ENCODE measurements at regions not wholly inside any gene's neighbourhood (a gene's known extent, or its start where the extent isn't known, plus 50 kb on each side); places are given as distances from the start of the nearest gene placed in this dataset.

DNA sequence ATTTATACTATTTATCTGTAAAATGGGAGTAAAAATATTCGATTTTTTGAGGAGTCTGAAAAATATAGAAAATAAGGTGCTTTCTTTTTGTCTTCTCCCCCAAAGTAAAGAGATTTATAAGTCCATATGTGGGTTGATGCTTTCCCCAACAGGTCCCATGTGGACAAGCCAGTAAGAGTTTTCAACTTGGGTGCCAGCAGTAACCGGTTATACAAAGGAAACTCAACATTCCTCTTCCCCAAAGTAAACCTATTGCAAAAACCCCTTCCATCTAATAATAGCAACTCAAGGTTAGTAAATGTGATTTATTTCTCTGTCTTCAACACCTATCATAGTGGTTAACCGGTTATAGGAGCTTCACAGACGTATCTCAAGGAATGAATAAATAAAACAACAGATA, 1206.9 kb upstream of the SEL1L start:
- Histone ChIP-seq H3K9me3 (ENCODE audit: low read length) (no peaks in the 10 kb centered on the region), H3F3A (ENCODE audit: insufficient read depth, low read length) (no peaks in the 10 kb centered on the region), H3K9ac (ENCODE audit: low read length) (no peak overlapping the region), H3K27ac (ENCODE audit: low read depth, low read length, poor library complexity, severe bottlenecking) (no peak overlapping the region), H3K9me2 (ENCODE audit: low read depth, low read length) (no peaks in the 10 kb centered on the region), H3K27me3 (ENCODE audit: insufficient read depth, low read length) (no peaks in the 10 kb centered on the region), H2AFZ (ENCODE audit: low read length) (no peak overlapping the region), H3K79me2 (ENCODE audit: insufficient read depth, low read length) (no peaks in the 10 kb centered on the region), H3K36me3 (ENCODE audit: insufficient read depth, low read length) (no peaks in the 10 kb centered on the region), H4K20me1 (ENCODE audit: insufficient read depth, low read length) (no peaks in the 10 kb centered on the region), H3K4me3 (ENCODE audit: low read depth, low read length, poor library complexity, severe bottlenecking) (no peak overlapping the region), H3K4me2 (ENCODE audit: low read length) (no peak overlapping the region), H3K4me1 (ENCODE audit: insufficient read depth, low read length, severe bottlenecking) (no peaks in the 10 kb centered on the region)
- TF ChIP-seq, protein P1, sequence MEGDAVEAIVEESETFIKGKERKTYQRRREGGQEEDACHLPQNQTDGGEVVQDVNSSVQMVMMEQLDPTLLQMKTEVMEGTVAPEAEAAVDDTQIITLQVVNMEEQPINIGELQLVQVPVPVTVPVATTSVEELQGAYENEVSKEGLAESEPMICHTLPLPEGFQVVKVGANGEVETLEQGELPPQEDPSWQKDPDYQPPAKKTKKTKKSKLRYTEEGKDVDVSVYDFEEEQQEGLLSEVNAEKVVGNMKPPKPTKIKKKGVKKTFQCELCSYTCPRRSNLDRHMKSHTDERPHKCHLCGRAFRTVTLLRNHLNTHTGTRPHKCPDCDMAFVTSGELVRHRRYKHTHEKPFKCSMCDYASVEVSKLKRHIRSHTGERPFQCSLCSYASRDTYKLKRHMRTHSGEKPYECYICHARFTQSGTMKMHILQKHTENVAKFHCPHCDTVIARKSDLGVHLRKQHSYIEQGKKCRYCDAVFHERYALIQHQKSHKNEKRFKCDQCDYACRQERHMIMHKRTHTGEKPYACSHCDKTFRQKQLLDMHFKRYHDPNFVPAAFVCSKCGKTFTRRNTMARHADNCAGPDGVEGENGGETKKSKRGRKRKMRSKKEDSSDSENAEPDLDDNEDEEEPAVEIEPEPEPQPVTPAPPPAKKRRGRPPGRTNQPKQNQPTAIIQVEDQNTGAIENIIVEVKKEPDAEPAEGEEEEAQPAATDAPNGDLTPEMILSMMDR (IDR thresholded peaks at IDR 0.05; ENCODE audit: low read length) = no peak
- TF ChIP-seq EZH2 (IDR thresholded peaks at IDR 0.05; ENCODE audit: borderline replicate concordance, low read length) = no peak

DNA sequence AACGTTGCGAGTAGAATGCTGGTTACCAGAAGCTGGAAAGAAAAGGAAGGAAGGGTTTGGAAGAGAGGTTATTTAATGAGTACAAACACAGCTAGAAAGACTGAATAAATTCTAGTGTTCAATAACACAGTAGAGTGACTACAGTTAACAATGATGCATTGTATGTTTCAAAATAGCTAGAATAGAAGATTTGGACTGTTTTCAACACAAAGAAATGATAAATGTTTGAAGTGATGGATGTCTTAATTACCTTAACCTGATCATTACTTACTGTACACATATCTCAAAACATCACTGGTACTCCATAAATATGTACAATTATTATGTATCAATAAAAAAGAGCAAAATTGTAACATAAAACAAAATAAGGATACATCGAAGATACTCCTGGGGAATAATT, 1221.8 kb upstream of the SEL1L start:
- Histone ChIP-seq H3K36me3 (ENCODE audit: insufficient read depth, low read length) (no peaks in the 10 kb centered on the region), H3K9ac (ENCODE audit: low read length) (no peak overlapping the region), H3K4me3 (ENCODE audit: low read depth, low read length, poor library complexity, severe bottlenecking) (no peak overlapping the region), H3K9me2 (ENCODE audit: low read depth, low read length) (no peaks in the 10 kb centered on the region), H3K27ac (ENCODE audit: low read depth, low read length, poor library complexity, severe bottlenecking) (no peak overlapping the region), H3K9me3 (ENCODE audit: low read length) (no peaks in the 10 kb centered on the region), H4K20me1 (ENCODE audit: insufficient read depth, low read length) (no peaks in the 10 kb centered on the region), H3K4me1 (ENCODE audit: insufficient read depth, low read length, severe bottlenecking) (no peaks in the 10 kb centered on the region), H3K27me3 (ENCODE audit: insufficient read depth, low read length) (no peaks in the 10 kb centered on the region), H3F3A (ENCODE audit: insufficient read depth, low read length) (no peaks in the 10 kb centered on the region), H3K4me2 (ENCODE audit: low read length) (no peak overlapping the region), H2AFZ (ENCODE audit: low read length) (no peak overlapping the region), H3K79me2 (ENCODE audit: insufficient read depth, low read length) (no peaks in the 10 kb centered on the region)
- no peak for TF ChIP-seq EZH2 (IDR thresholded peaks at IDR 0.05; ENCODE audit: borderline replicate concordance, low read length)
- TF ChIP-seq, protein P1 (IDR thresholded peaks at IDR 0.05; ENCODE audit: low read length) = no peak

DNA sequence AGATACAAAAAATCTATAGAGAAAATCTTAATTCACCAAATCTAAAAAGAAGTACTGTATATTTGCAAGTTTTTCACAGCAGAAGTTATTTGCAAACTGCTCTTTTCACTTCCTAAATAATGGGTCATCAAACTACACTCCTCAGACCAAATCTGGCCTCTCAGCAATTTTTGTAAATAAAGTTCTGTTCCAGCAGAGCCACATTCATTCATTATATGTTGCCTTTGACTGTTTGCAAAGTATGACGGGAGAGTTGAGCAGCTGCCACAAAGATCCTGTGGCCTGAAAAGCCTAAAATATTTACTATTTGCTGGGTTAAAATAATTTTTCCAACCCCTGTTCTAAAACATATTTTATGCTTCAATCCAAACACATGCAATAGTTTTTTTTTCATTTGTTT, 1222.3 kb upstream of the SEL1L start:
- no peak for TF ChIP-seq EZH2 (IDR thresholded peaks at IDR 0.05; ENCODE audit: borderline replicate concordance, low read length)
- TF ChIP-seq, protein P1 (IDR thresholded peaks at IDR 0.05; ENCODE audit: low read length) = no peak

More for the DNA sequence above, 1222.3 kb upstream of the SEL1L start:
- no peaks in the 10 kb centered on the region for H3K36me3 ChIP-seq (ENCODE audit: insufficient read depth, low read length)
- H4K20me1 ChIP-seq (ENCODE audit: insufficient read depth, low read length) = no peaks in the 10 kb centered on the region
- H3F3A ChIP-seq (ENCODE audit: insufficient read depth, low read length) = no peaks in the 10 kb centered on the region
- H3K27me3 ChIP-seq (ENCODE audit: insufficient read depth, low read length) = no peaks in the 10 kb centered on the region
- H2AFZ ChIP-seq (ENCODE audit: low read length) = no peak overlapping the region
- no peak overlapping the region for H3K27ac ChIP-seq (ENCODE audit: low read depth, low read length, poor library complexity, severe bottlenecking)
- no peaks in the 10 kb centered on the region for H3K9me2 ChIP-seq (ENCODE audit: low read depth, low read length)
- H3K4me2 ChIP-seq (ENCODE audit: low read length) = no peak overlapping the region
- H3K4me3 ChIP-seq (ENCODE audit: low read depth, low read length, poor library complexity, severe bottlenecking) = no peak overlapping the region
- H3K9ac ChIP-seq (ENCODE audit: low read length) = no peak overlapping the region
- H3K4me1 ChIP-seq (ENCODE audit: insufficient read depth, low read length, severe bottlenecking) = no peaks in the 10 kb centered on the region
- H3K9me3 ChIP-seq (ENCODE audit: low read length) = no peaks in the 10 kb centered on the region
- H3K79me2 ChIP-seq (ENCODE audit: insufficient read depth, low read length) = no peaks in the 10 kb centered on the region
